DND-41 (cell line): ENCODE measurements at regions not wholly inside any gene's neighbourhood (a gene's known extent, or its start where the extent isn't known, plus 50 kb on each side); places are given as distances from the start of the nearest gene placed in this dataset.

Source experiments
- ATAC-seq: fragments of 200-7000 bp; cut with Tn5 transposase; 3 replicates; pipeline ENCODE4 v1.9.1; 2021; ENCODE audit warnings: low read depth; ENCODE audit not compliant: insufficient read depth
- DNase-seq: peaks from one replicate; pipeline ENCODE4 v3.0.0-alpha.2; 2020
- H2AFZ ChIP-seq: 2 replicates; pipeline ENCODE4 v1.6.0; 2012; ENCODE audit warnings: low read depth, low read length
- H3K27ac ChIP-seq: 2 replicates; pipeline ENCODE4 v1.5.1; 2012; ENCODE audit warnings: low read length, inconsistent platforms
- H3K27me3 ChIP-seq: fragments of 200-600 bp; sonication (generic); 2 replicates; pipeline ENCODE4 v1.6.0; 2012; ENCODE audit warnings: low read length, mild to moderate bottlenecking, inconsistent platforms; ENCODE audit not compliant: insufficient read depth, poor library complexity
- H3K36me3 ChIP-seq: 2 replicates; pipeline ENCODE4 v1.5.1; 2012; ENCODE audit warnings: low read length, inconsistent platforms; ENCODE audit not compliant: insufficient read depth
- H3K4me1 ChIP-seq: 2 replicates; pipeline ENCODE4 v1.5.1; 2012; ENCODE audit warnings: mild to moderate bottlenecking, low read length; ENCODE audit not compliant: insufficient read depth
- H3K4me2 ChIP-seq: 2 replicates; pipeline ENCODE4 v1.6.0; 2012; ENCODE audit warnings: mild to moderate bottlenecking, moderate library complexity, low read length, inconsistent platforms; ENCODE audit not compliant: insufficient read depth
- H3K4me3 ChIP-seq, 2 experiments: fragments of 200-600 bp in 1 of 2; shearing (Covaris generic) in 1 of 2; 2 replicates each; pipeline ENCODE4 v1.5.1; 2012 to 2016; ENCODE audit warnings: inconsistent platforms in 2 of 2, low read length in 2 of 2, mild to moderate bottlenecking in 2 of 2, low read depth in 1 of 2, moderate library complexity in 1 of 2
- H3K79me2 ChIP-seq: 2 replicates; pipeline ENCODE4 v1.6.0; 2012; ENCODE audit warnings: low read length, inconsistent platforms; ENCODE audit not compliant: insufficient read depth
- H3K9ac ChIP-seq: 2 replicates; pipeline ENCODE4 v1.6.0; 2012; ENCODE audit warnings: low read depth, mild to moderate bottlenecking, inconsistent platforms, low read length, moderate library complexity
- H3K9me3 ChIP-seq: 2 replicates; pipeline ENCODE4 v1.5.1; 2012; ENCODE audit warnings: low read length, moderate library complexity, mild to moderate bottlenecking, inconsistent platforms; ENCODE audit not compliant: insufficient read depth, severe bottlenecking
- H4K20me1 ChIP-seq: 2 replicates; pipeline ENCODE4 v1.6.0; 2012; ENCODE audit warnings: low read length; ENCODE audit not compliant: insufficient read depth
- CTCF ChIP-seq: IDR thresholded peaks from 2 replicates; pipeline ENCODE4 v1.5.1; 2012; ENCODE audit warnings: borderline replicate concordance, low read length, moderate library complexity, mild to moderate bottlenecking; ENCODE audit not compliant: poor library complexity, severe bottlenecking; ENCODE audit errors: extremely low read depth
- EZH2 ChIP-seq: IDR thresholded peaks from 3 replicates; pipeline ENCODE4 v1.6.1; 2012; ENCODE audit warnings: borderline replicate concordance, low read depth, mild to moderate bottlenecking, moderate library complexity, low read length, inconsistent platforms; ENCODE audit not compliant: severe bottlenecking

- H4K20me1 ChIP-seq, result no peaks in the 10 kb centered on the region
- H3K9ac ChIP-seq, result no peak overlapping the region
- DNase-seq (no peak), ATAC-seq (no peak)
- no peak overlapping the region for H3K27ac ChIP-seq
- H3K9me3 ChIP-seq, result peaks cover 3% of the 10 kb centered on the region
- no peaks in the 10 kb centered on the region for H3K27me3 ChIP-seq
- no peaks in the 10 kb centered on the region for H3K36me3 ChIP-seq
- H3K79me2 ChIP-seq, result no peaks in the 10 kb centered on the region
- no peaks in the 10 kb centered on the region for H3K4me1 ChIP-seq
- TF ChIP-seq EZH2, result no peak
- no peak for TF ChIP-seq CTCF
- H3K4me2 ChIP-seq, result no peak overlapping the region
- no peak overlapping the region for H3K4me3 ChIP-seq
- no peak overlapping the region for H2AFZ ChIP-seq
Measured at GRCh38 chr20:11252447-11252846, 578.6 kb upstream of the JAG1 start.

GRCh38 chr20:11255455-11255854 lies 581.7 kb upstream of the JAG1 start:
- no peak for DNase-seq

GRCh38 chr20:11255860-11256259 lies 582.1 kb upstream of the JAG1 start:
- TF ChIP-seq CTCF (no peak), EZH2 (no peak)
- Histone ChIP-seq H4K20me1 (no peaks in the 10 kb centered on the region), H3K79me2 (no peaks in the 10 kb centered on the region), H3K36me3 (no peaks in the 10 kb centered on the region), H3K4me1 (no peaks in the 10 kb centered on the region), H3K27ac (no peak overlapping the region), H3K9me3 (peaks cover 3% of the 10 kb centered on the region), H3K27me3 (no peaks in the 10 kb centered on the region), H2AFZ (no peak overlapping the region), H3K9ac (no peak overlapping the region), H3K4me2 (no peak overlapping the region), H3K4me3 (no peak overlapping the region)
- ATAC-seq, result no peak
- DNase-seq, result no peak

More at GRCh38 chr20:11255455-11255854, 581.7 kb upstream of the JAG1 start:
- Histone ChIP-seq H4K20me1 (no peaks in the 10 kb centered on the region), H3K27ac (no peak overlapping the region), H3K4me3 (no peak overlapping the region), H3K36me3 (no peaks in the 10 kb centered on the region), H2AFZ (no peak overlapping the region), H3K9me3 (peaks cover 3% of the 10 kb centered on the region), H3K4me1 (no peaks in the 10 kb centered on the region), H3K27me3 (no peaks in the 10 kb centered on the region), H3K4me2 (no peak overlapping the region), H3K9ac (no peak overlapping the region), H3K79me2 (no peaks in the 10 kb centered on the region)
- ATAC-seq, result no peak
- TF ChIP-seq CTCF (no peak), EZH2 (no peak)

GRCh38 chr20:11260611-11261010 lies 586.8 kb upstream of the JAG1 start:
- no peak overlapping the region for H3K4me2 ChIP-seq
- no peaks in the 10 kb centered on the region for H3K27me3 ChIP-seq
- no peaks in the 10 kb centered on the region for H3K79me2 ChIP-seq
- DNase-seq (no peak), ATAC-seq (no peak)
- H3K9ac ChIP-seq, result no peak overlapping the region
- no peak overlapping the region for H3K4me3 ChIP-seq
- H2AFZ ChIP-seq, result no peak overlapping the region
- no peaks in the 10 kb centered on the region for H3K36me3 ChIP-seq
- H4K20me1 ChIP-seq, result no peaks in the 10 kb centered on the region
- no peak for TF ChIP-seq EZH2
- TF ChIP-seq CTCF, result no peak
- no peaks in the 10 kb centered on the region for H3K9me3 ChIP-seq
- H3K4me1 ChIP-seq, result no peaks in the 10 kb centered on the region
- no peak overlapping the region for H3K27ac ChIP-seq
